GM12864 (cell line): ENCODE measurements at regions not wholly inside any gene's neighbourhood (a gene's known extent, or its start where the extent isn't known, plus 50 kb on each side); places are given as distances from the start of the nearest gene placed in this dataset.

Experiments
- DNase-seq: peaks from one replicate; pipeline ENCODE4 v3.0.0-alpha.2; 2011; ENCODE audit warnings: low read depth
- H3K4me3 ChIP-seq: 2 replicates; pipeline ENCODE4 v1.5.1; 2011; ENCODE audit warnings: mild to moderate bottlenecking, low read depth, low read length, control low read depth
- TF ChIP-seq, protein P1 (sequence below): IDR thresholded peaks from 2 replicates; pipeline ENCODE4 v1.5.1; 2011; ENCODE audit warnings: low read depth, mild to moderate bottlenecking, moderate library complexity, low read length, control low read depth, inconsistent platforms; ENCODE audit errors: missing control alignments

DNA sequence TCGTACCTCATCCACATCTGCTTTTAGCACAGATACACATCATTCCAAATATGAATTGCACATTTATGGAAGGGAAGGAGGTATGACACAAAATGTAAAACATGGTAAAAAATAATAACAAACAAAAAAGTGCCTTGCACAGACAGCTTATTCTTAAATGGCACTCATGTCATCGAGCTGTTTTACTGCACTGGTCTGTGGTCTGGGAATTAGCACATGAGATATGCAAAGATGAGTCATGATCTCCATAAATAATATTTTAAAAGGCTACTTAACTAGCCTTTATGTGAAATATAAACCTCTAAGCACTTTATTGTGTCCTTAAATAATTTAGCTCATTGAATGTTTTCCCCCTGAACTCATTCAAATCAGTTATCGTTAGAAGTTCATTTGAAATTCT lies 142.2 kb upstream of the ZNF385D start:
- TF ChIP-seq, protein P1, sequence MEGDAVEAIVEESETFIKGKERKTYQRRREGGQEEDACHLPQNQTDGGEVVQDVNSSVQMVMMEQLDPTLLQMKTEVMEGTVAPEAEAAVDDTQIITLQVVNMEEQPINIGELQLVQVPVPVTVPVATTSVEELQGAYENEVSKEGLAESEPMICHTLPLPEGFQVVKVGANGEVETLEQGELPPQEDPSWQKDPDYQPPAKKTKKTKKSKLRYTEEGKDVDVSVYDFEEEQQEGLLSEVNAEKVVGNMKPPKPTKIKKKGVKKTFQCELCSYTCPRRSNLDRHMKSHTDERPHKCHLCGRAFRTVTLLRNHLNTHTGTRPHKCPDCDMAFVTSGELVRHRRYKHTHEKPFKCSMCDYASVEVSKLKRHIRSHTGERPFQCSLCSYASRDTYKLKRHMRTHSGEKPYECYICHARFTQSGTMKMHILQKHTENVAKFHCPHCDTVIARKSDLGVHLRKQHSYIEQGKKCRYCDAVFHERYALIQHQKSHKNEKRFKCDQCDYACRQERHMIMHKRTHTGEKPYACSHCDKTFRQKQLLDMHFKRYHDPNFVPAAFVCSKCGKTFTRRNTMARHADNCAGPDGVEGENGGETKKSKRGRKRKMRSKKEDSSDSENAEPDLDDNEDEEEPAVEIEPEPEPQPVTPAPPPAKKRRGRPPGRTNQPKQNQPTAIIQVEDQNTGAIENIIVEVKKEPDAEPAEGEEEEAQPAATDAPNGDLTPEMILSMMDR: no peak
- H3K4me3 ChIP-seq: no peak overlapping the region
- DNase-seq: no peak

DNA sequence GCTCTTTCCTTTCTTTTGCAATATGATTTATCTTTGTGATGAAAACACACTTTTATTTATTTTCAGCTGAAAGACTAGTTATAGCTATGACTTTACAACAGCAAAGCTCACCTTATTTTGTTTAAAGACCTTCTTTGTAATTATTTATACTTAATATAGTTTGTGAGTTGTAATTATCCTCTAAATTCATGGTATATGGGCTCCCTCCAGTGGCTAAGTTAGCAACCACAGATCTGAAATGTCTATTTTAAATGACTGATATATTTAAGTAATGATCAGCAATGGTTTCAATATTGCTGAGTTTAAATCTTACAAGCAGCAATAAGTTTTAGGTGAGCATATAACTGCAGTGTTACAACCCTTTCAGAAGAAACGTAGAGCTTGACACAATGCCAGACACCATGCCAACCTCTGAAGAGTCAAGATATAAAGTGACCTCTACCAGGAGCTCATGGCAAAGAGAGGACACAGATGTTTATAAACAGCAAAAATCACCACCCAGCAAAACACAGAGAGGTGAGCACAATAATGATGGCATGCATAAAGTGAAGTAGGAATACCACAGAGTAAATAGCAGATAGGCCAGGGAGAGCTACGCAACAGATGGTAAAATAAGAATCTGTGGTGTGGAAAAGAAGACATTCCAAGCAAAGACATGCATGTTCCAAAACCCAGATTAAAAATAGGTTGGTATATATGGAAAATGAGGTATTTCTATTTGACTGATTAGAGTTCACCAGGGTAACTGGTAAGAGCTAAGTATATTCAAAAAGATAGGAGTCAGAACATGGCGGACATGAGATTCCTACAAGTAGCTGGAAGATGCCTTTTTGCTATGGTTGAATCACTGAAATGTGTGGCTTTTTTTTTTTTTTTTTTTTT lies 143.7 kb upstream of the ZNF385D start:
- no peak for DNase-seq
- TF ChIP-seq, protein P1: peak; percentile 20
- H3K4me3 ChIP-seq: no peak overlapping the region

DNA sequence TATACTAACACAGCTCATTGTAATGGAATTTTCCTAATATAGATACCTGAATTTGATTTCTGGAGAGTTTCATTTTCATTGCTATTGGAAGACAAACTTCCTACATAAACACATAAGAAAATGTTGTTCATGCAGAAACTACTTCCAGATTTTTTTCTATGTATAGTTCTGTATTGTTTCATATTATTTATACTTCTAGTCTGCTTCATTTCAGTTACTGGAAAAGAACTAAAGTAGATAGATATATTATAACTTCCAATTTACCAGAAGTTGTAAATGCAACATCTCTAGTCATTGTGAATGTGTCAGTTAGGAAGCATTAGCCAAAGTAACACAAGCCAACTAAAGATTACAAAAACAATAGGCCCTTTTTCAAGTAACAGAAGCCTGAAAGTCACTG lies 147.3 kb upstream of the ZNF385D start:
- TF ChIP-seq, protein P1: no peak
- H3K4me3 ChIP-seq: no peak overlapping the region
- no peak for DNase-seq

DNA sequence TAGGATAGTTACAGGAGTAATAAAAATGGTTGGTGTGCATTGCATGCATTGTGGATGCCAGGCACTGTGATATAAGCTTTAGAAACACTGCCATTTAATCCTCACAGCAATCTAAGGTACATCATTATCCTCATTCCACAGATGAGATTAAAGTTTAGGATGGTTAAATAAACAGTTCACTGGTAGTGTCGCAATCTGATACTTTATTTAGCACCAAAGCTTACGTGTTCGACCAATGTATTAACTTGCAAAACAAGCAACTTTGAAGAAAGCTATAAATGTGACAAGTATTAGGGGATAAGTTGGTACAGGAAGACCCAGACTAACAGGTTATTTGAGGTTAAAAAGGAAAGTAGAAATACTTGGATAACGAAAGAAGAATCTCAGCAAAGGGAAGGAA lies 150.5 kb upstream of the ZNF385D start:
- DNase-seq: no peak
- TF ChIP-seq, protein P1: no peak
- H3K4me3 ChIP-seq: no peak overlapping the region

DNA sequence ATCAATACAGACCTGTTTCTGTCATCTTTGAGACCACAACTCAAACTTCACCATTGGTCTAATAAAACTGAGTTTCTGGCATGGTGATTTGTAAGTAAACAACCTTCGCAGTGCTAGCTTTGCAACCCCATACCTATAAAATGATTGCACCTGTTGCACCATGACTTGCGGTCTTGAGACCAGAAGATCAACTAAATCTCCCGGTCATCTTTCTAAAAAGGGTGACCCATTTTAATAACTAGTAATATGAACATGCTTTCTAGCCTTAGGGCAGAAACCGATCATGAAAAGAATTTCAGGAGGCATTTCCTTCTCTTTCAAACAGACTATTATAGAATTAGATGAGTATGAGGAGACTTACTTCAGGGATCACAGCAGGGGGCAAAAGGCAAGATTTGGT lies 151.9 kb upstream of the ZNF385D start:
- TF ChIP-seq, protein P1: no peak
- DNase-seq: no peak

DNA sequence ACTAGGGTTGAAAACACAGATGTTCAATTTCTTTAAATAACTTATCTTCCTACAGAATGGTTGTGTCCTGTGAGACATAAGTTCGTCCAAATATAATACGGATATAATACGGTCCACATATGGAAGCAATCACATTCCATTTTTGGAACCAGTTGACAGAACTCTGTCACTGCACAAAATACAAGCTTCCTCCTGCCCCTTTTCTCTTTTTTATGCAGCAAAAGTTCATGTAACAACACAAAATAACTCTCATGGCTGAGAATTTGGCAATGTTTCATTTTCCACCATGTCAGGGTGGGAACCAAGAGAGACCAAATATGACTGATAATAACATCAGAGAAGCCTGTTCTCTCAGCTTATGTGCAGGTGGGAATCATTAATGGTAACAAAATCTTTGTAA lies 158.1 kb upstream of the ZNF385D start:
- no peak for DNase-seq
- no peak overlapping the region for H3K4me3 ChIP-seq
- TF ChIP-seq, protein P1: no peak

More for the DNA sequence above, 151.9 kb upstream of the ZNF385D start:
- no peak overlapping the region for H3K4me3 ChIP-seq

DNA sequence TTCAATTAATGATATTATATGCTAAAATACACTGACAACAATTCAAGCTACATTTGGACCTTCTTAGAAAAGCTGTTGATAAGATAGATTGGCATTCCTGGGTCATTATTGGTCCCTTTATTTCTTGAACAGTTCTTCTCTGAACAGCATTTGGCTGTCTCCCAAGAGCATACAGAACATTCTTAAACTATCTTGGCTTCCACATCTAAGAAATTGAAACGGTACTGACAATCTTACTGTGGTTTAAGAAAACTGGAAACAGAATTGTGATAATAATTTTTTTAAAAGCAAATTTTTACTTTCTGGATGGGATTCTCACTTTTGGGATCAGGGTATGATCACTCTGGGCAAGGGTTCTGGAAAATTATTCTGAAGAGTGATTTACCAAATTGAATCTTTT lies 161.7 kb upstream of the ZNF385D start:
- TF ChIP-seq, protein P1: no peak
- DNase-seq: no peak

More for the DNA sequence above, 161.7 kb upstream of the ZNF385D start:
- H3K4me3 ChIP-seq: no peak overlapping the region
